HCT116 (cell line): ENCODE measurements at regions not wholly inside any gene's neighbourhood (a gene's known extent, or its start where the extent isn't known, plus 50 kb on each side); places are given as distances from the start of the nearest gene placed in this dataset.

Experiments used
- ATAC-seq: fragments of 200-7000 bp; cut with Tn5 transposase; 2 replicates; pipeline ENCODE4 v1.9.1; 2020; ENCODE audit warnings: mild to moderate bottlenecking, moderate library complexity
- BruUV-seq: library from RNA; stranded (reverse); fragments of 400-500 nt; replicated peaks from 2 replicates; lab custom pipeline; 2021; lab: Mats Ljungman, UMichigan
- CTCF ChIA-PET: fragments of 300-600 bp; sonication (Branson Sonifier 250); formaldehyde crosslinking; loops from one replicate; lab custom pipeline; 2021; ENCODE audit warnings: antibody characterized with exemption; lab: Charles Lee
- POLR2A ChIA-PET: fragments of 300-600, 350-600 bp; sonication (Branson Sonifier 250); formaldehyde crosslinking; loops from one replicate; lab custom pipeline; 2021; ENCODE audit warnings: antibody characterized with exemption; lab: Charles Lee
- RAD21 ChIA-PET, 2 experiments: fragments of 300-600 bp; sonication (Branson Sonifier 250); formaldehyde crosslinking; loops; one replicate each; lab custom pipeline; 2023; ENCODE audit warnings: low total read pairs in 2 of 2; ENCODE audit not compliant: uncharacterized antibody in 2 of 2, unreplicated experiment in 2 of 2, low non-redundant PET in 1 of 2; lab: Charles Lee
- DNase-seq: peaks from one replicate; pipeline ENCODE4 v3.0.0-alpha.2; 2010; ENCODE audit warnings: low read depth, low spot score
- H2AFZ ChIP-seq: fragments of 200-600 bp; shearing (Covaris generic), sonication (generic); 2 replicates; pipeline ENCODE4 v1.6.1; 2017; ENCODE audit warnings: low read depth, mixed run types, mixed read lengths, antibody characterized with exemption, low read length; ENCODE audit not compliant: poor library complexity, severe bottlenecking
- H3K27ac ChIP-seq: 2 replicates; pipeline ENCODE4 v1.5.1; 2012; ENCODE audit warnings: low read depth, low read length
- H3K27me3 ChIP-seq: fragments of 200-600 bp; sonication (generic); 2 replicates; pipeline ENCODE4 v1.6.1; 2016; ENCODE audit warnings: mixed run types, low read length, mixed read lengths; ENCODE audit not compliant: insufficient read depth
- H3K36me3 ChIP-seq, 2 experiments: fragments of 200-500 bp in 1 of 2; fragments of 200-600 bp in 1 of 2; sonication (Bioruptor generic) in 1 of 2; sonication (generic) in 1 of 2; 2 replicates each; pipeline versions ENCODE4 v1.5.1 to v1.6.1; 2014 to 2016; ENCODE audit warnings: low read length in 2 of 2, inconsistent platforms in 1 of 2, mixed read lengths in 1 of 2, mixed run types in 1 of 2; ENCODE audit not compliant: insufficient read depth in 2 of 2, control insufficient read depth in 1 of 2
- H3K4me1 ChIP-seq, 2 experiments: fragments of 200-600 bp in 1 of 2; sonication (generic) in 1 of 2; 2 replicates each; pipeline versions ENCODE4 v1.5.1 to v1.6.1; 2012 to 2017; ENCODE audit warnings: low read length in 2 of 2, inconsistent platforms in 1 of 2, mild to moderate bottlenecking in 1 of 2, mixed read lengths in 1 of 2, mixed run types in 1 of 2, moderate library complexity in 1 of 2; ENCODE audit not compliant: insufficient read depth in 2 of 2, control insufficient read depth in 1 of 2
- H3K4me2 ChIP-seq: fragments of 200-600 bp; sonication (generic); 2 replicates; pipeline ENCODE4 v1.6.1; 2017; ENCODE audit warnings: mixed run types, low read length, mixed read lengths
- H3K4me3 ChIP-seq, 2 experiments: fragments of 200-600 bp in 1 of 2; sonication (generic) in 1 of 2; replicated peaks in 1 of 2; 2 replicates each; pipeline ENCODE4 v1.5.1; 2011 to 2016; ENCODE audit warnings: low read length in 2 of 2, control low read depth in 1 of 2, low read depth in 1 of 2, mild to moderate bottlenecking in 1 of 2, mixed read lengths in 1 of 2, mixed run types in 1 of 2
- H3K79me2 ChIP-seq: fragments of 200-600 bp; sonication (generic); 2 replicates; pipeline ENCODE4 v1.6.1; 2017; ENCODE audit warnings: mild to moderate bottlenecking, mixed run types, low read length, moderate library complexity, mixed read lengths; ENCODE audit not compliant: insufficient read depth
- H3K9ac ChIP-seq: fragments of 200-600 bp; sonication (generic); 2 replicates; pipeline ENCODE4 v1.6.1; 2016; ENCODE audit warnings: low read length, mixed read lengths
- H3K9me2 ChIP-seq: fragments of 200-600 bp; sonication (generic), shearing (Covaris generic); 2 replicates; pipeline ENCODE4 v1.6.1; 2017; ENCODE audit warnings: mixed run types, mild to moderate bottlenecking, moderate library complexity; ENCODE audit not compliant: insufficient read depth
- H3K9me3 ChIP-seq, 2 experiments: fragments of 200-500 bp in 1 of 2; fragments of 200-600 bp in 1 of 2; sonication (Bioruptor generic) in 1 of 2; sonication (generic) in 1 of 2; 2 replicates each; pipeline ENCODE4 v1.6.1; 2014 to 2017; ENCODE audit warnings: low read length in 2 of 2, mixed read lengths in 2 of 2, inconsistent platforms in 1 of 2, low read depth in 1 of 2, mild to moderate bottlenecking in 1 of 2, mixed run types in 1 of 2, moderate library complexity in 1 of 2; ENCODE audit not compliant: control insufficient read depth in 1 of 2, insufficient read depth in 1 of 2
- H4K20me1 ChIP-seq: fragments of 200-600 bp; sonication (generic), shearing (Covaris generic); 2 replicates; pipeline ENCODE4 v1.6.1; 2017; ENCODE audit warnings: mixed run types, mild to moderate bottlenecking, moderate library complexity; ENCODE audit not compliant: insufficient read depth
- CBX3 ChIP-seq: IDR thresholded peaks from 2 replicates; pipeline ENCODE4 v1.6.1; 2012; ENCODE audit warnings: low read depth
- CEBPB ChIP-seq: IDR thresholded peaks from 2 replicates; pipeline ENCODE4 v1.6.1; 2012; ENCODE audit warnings: low read depth
- CTCF ChIP-seq, 3 experiments: fragments of 200-600 bp in 1 of 3; sonication (generic) in 1 of 3; IDR thresholded peaks in 2 of 3; conservative IDR thresholded peaks in 1 of 3; 2 replicates each; pipeline ENCODE4 v1.5.1; 2012 to 2017; ENCODE audit warnings: low read depth in 2 of 3, low read length in 2 of 3, antibody characterized with exemption in 1 of 3, borderline replicate concordance in 1 of 3, control low read depth in 1 of 3, mild to moderate bottlenecking in 1 of 3, mixed read lengths in 1 of 3, mixed run types in 1 of 3, moderate library complexity in 1 of 3; ENCODE audit not compliant: insufficient read depth in 1 of 3
- MAX ChIP-seq: IDR thresholded peaks from 2 replicates; pipeline ENCODE4 v1.6.1; 2012
- POLR2A ChIP-seq: IDR thresholded peaks from 2 replicates; pipeline ENCODE4 v1.7.0; 2011; ENCODE audit warnings: borderline replicate concordance; ENCODE audit not compliant: insufficient read depth, insufficient read length; ENCODE audit errors: extremely low read depth
- RAD21 ChIP-seq: IDR thresholded peaks from 2 replicates; pipeline ENCODE4 v1.6.1; 2012; ENCODE audit warnings: low read depth, mild to moderate bottlenecking
- REST ChIP-seq: IDR thresholded peaks from 2 replicates; pipeline ENCODE4 v1.6.1; 2012; ENCODE audit warnings: low read depth
- SRF ChIP-seq: IDR thresholded peaks from 2 replicates; pipeline ENCODE4 v1.6.1; 2012; ENCODE audit warnings: low read depth
- intact Hi-C: fragments of 100-400 bp; cut with micrococcal nuclease; formaldehyde crosslinking; loops from 2 replicates; pipeline ENCODE4 v1.10.0; 2022

- no peak for ATAC-seq
- H3K4me1 ChIP-seq = no peaks in the 10 kb centered on the region
- ChIA-PET RAD21 (no interaction called here), POLR2A (no interaction called here), CTCF (interaction anchor here (1.0 kb wide), 1 partner anchor 324 kb away, joined by 3 read pairs; no protein-coding TSS in a partner anchor)
- no peaks in the 10 kb centered on the region for H3K36me3 ChIP-seq
- H3K27ac ChIP-seq = no peak overlapping the region
- BruUV-seq = no TSS peak
- no peaks in the 10 kb centered on the region for H3K9me3 ChIP-seq
- no peaks in the 10 kb centered on the region for H3K27me3 ChIP-seq
- H3K4me3 ChIP-seq = no peak overlapping the region
- H3K9me2 ChIP-seq = no peaks in the 10 kb centered on the region
- DNase-seq = no peak
- H2AFZ ChIP-seq = no peak overlapping the region
- TF ChIP-seq CEBPB (no peak), CTCF (IDR thresholded peaks at IDR 0.05 in 2 of 3, conservative IDR thresholded peaks at IDR 0.05 in 1 of 3; ENCODE audit: borderline replicate concordance in 1 of 3, insufficient read depth in 1 of 3, low read depth in 2 of 3, low read length in 2 of 3) (no peak), REST (no peak), MAX (no peak), POLR2A (no peak), SRF (no peak), RAD21 (no peak), CBX3 (no peak)
- H3K9ac ChIP-seq = no peak overlapping the region
- intact Hi-C loops = no loop called here
- H4K20me1 ChIP-seq = no peaks in the 10 kb centered on the region
- no peak overlapping the region for H3K4me2 ChIP-seq
- no peaks in the 10 kb centered on the region for H3K79me2 ChIP-seq
Measured at GRCh38 chr2:155701721-155702120, 630.8 kb downstream of the NR4A2 start.
